Left renal cortex interstitium (tissue), 4 donors: ENCODE measurements at regions not wholly inside any gene's neighbourhood (a gene's known extent, or its start where the extent isn't known, plus 50 kb on each side); places are given as distances from the start of the nearest gene placed in this dataset.

Experiments
- DNase-seq, 4 donors: peaks; one replicate each; pipeline ENCODE4 v3.0.0-alpha.2; 2013; ENCODE audit warnings: low read depth in 4 of 4, low spot score in 2 of 4, missing footprints in 1 of 4

DNA sequence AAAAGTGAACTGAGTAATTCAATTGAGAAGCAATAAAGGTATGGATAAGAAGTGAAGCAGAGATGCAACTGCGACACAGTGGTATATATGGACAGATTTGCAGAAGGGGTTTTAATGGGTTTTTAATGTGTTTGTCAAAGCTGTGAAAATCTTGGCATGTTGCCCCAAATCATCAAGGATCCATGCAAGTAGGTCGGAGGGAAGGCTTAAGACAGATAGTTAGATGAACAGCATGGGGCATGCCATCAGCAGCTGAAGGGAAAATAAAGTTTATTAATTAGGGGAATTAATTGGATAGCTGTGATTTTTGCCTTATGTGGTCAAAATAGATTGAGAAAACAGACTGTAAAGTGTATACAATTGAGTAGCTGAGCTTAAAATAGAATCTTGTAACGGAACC lies 840.1 kb downstream of the JRKL start:
- no peak for DNase-seq

DNA sequence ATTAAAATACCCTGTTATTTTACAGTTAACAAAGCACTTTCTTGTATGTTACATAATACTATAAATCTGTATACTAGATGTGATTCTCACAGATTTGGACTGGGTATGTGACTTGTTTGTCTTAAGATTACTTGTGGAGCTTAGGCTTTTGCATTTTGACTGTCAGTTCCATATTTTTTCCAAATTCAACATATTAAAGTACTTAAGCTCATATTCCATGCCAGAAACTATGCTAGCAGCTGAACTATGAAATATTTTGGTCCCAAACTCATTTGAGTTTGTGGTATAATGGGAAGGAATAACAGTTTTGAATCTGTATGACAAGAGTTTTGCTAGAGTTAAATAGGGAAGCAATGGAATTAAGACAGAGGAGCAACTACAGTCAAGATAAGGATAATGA lies 841.4 kb downstream of the JRKL start:
- no peak for DNase-seq

DNA sequence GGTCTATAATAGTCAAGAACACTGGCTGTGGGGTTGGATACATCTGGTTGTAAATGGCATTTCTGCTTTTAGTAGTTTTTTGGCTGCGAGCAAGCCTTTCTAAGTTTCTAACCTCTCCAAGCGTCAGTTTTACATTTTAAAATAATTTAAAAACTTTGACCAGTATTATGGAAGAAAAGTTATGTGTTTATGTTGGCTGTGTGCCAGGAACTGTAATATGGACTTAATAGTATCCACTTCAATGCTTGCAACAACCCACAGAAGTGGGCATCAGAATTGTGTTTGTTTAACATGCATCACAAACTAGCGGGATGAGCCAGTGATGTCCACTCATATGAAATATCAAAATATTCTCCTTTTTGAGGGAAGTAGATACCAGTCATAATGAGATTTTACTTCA lies 844.2 kb downstream of the JRKL start:
- no peak for DNase-seq

DNA sequence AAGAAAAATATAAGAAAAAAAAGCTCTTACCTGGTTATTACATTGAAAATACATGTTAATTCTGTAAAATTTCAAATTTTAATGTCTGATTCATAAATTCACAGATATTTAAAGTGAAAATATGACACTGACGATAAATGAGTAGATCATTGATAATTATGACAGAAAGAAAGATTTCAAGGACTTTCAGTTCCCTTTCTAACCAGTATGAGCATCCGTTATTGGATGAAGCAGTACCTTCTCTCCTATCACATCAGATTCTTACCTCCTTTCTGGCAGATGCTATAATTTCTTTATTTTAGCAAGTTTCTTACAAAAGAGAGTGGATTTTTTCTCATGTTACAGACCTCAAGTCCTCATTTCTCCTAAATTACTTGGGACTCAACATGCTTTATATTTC lies 847.3 kb downstream of the JRKL start:
- DNase-seq, result no peak

DNA sequence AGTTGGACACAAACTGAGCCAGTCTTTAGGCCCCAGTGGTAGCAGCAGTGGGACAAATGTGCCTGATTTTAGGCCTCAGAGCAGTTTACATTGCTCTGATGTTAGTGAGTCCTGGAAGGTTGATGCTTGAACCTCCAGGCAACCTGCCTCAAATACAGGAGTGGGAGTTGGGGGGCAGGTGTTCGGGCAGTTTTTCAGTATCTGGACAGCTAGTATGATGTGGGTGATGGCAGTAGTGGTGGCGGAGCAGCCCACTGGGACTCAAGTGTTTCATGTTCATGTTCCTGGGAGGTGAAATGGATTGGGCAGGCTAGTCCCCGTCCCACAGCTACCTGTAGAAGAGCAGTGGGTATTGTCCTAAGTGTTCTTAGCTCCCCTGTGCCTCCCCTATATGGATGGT lies 857.8 kb downstream of the JRKL start:
- DNase-seq, result no peak

DNA sequence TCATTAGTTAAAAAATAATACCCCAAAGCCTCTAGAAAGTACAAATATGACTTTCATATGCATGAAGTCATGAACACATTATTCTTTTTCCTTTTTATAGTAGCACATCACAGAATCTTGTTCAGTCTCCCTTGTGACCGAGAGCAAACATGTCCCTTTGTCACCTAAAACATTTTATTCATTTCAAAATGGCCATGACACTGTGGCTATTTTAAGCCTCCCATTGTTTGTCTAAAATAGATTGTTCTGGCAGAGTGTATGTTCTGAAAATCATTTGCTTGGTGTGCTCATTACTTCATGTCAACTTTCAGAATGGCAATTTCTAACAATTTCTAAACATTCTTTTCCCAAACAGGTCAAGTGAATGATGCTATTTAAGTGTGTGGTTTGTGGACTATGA lies 865.0 kb downstream of the JRKL start:
- no peak for DNase-seq

DNA sequence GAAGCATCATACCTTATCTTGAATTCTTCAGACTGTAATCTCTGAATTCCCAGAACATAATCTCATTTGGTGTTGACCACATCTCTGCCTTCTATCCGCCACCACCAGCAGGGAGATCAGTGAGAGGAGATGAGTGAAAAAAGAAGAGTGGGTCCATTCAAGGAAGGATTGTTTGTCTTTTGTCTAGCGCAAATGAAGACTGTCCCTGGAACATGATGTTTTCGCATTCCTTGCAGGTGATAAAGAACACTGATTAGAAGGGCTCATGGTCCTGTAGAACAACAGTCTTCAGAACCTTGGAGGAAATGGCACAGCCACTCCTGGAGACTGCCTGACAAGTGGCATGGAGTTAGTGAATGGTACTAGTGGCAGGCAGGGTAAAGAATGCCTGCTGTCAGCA lies 869.6 kb downstream of the JRKL start:
- DNase-seq, result no peak

DNA sequence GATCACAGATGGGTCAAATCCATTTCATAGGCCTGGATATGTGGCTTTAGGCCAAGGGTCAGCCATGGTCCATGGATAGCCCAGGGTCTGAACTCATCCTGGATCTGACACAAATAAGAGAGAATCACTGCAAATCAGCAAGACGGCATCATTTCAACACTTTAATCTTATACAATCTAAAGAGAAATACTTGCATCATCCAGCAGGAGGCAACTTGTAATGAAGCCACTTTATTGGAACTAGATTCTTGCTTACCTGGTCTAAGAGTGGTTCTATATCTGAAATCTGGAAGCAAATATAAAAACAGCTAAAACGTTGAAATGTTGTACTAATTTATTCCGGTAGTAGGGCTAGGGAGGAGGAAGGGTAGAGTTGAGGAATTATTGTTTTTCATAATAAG lies 870.1 kb downstream of the JRKL start:
- no peak for DNase-seq

DNA sequence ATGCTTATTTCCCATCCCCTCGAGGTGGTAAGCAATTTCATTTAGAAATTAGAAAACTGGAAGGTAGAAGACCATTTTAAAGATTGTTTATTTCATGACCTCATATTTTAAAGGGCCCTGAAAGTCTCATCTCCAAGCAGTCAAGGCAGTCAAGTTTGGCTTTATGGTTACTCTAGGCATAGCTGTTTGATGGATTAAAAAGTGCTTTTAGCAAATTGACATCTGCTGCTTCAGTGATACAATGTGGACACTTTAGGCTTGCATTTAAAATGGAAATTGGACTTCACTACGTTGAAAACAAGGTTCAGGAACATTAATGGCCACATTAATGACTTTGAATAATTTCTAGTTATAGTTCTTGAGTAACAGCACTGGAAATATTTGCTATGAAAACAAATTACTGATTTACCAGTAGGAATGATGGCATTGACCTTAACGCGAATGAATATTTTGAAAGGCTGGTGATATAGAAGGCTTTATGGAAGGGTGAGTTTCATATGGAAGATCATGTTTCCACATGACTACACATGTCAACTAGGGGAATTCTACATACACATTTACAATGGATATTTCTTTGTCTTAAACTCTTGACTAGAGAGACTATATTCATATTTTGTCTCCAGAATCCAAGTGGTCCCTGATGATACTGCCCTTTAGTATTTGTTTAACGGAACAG lies 873.5 kb downstream of the JRKL start:
- DNase-seq, result no peak

DNA sequence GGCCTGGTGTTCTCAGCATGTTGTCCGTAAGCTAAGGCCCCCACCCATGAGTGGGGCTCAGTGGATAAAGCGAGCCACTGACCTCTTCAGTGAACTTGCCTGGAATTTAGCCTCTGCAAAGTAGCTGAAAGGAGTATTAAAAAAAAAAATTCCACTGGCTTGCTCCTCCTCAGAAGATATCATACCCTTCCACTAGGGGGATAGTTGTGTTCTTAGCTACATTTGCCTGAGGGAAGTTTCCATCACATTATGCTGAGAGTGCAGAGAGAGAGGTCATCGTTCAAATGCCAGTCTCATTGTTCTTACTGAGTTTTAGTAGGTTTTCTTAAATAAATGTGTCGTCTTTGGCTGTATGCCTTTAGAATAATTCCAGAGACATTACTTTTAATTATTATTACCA lies 879.7 kb downstream of the JRKL start:
- no peak for DNase-seq

DNA sequence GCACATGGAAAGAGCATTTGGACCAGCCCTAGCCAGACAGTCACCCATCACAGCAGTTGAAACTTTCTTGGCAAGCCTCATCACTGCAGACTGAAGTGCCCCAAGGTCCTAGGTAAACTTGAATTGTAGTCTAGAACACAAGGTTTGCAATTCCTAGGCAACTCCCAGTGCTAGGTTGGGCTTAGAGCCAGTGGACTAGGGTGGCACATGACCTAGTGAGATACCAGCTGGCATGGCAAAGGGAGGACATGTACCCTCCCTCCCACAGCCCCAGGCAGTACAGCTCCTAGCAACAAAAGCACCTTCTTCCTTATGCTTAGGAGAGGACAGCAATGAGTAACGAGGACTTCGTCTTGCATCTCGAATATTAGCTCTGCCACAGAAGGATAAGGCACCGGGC lies 889.5 kb downstream of the JRKL start:
- no peak for DNase-seq

DNA sequence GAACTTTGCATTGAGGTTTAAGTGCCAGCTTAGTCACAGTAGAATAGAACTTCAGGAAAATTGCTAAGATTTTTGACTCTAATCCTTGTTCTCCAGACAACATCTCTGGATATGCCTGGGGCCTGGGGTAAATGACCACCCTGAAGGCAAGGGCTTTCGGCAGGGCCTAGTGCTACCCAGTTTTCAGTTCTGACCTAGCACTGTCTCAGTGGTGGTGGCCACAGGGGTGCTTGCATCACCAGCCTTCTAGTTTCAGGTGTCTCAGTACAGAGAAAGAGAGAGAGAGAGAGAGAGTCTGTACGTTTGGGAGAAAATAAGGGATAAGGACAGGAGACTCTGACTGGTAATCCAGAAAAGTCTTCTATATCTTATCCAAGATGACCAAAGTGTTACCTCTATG lies 890.5 kb downstream of the JRKL start:
- DNase-seq, result no peak

DNA sequence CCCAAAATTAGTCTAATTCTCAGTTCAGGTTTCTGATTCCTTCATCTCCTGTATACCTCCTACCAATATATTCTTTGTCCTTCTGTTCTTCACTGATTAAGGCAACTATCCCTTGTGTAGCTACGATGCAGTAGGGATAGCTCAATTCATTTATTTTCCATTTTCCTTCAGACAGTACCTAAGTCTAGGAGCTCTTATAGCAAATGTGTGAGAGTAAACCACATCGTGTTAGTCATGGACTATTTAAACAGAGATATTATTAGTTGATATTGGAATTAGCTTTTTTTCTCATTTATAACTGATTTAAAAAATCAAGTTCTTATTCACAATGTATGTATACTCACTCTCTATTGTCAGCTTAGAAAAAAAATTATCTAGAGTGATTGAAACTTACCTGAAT lies 900.0 kb downstream of the JRKL start:
- no peak for DNase-seq

DNA sequence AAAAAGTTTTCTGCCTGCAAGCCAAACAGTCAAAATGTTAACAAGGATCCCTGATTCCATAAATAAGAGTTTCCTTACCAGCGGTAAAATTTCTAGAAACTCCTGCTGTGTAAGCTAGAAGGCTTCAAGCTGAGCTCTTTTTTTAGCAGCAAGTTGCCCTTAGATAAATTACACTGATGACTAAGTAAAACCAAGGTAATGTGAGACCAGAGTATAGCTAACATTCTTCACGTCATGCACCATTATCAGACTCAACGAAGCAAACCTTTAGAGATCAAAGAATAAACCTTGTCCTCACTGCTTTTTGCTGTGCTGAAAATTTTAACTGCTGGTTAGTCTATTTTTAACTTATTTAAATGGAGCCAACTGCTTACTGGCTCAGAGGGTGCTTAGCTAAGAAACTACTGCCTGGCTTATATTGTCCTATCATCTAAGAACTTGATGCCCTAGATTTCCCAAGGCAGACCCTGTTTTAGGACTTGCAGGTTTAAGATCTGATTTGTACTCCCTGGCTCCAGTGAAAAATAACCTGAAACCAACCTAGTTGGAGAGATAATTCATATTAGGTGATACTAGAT lies 900.7 kb downstream of the JRKL start:
- peak in 3 of 4 donors; percentile 11 to 36 (median 34) for DNase-seq

DNA sequence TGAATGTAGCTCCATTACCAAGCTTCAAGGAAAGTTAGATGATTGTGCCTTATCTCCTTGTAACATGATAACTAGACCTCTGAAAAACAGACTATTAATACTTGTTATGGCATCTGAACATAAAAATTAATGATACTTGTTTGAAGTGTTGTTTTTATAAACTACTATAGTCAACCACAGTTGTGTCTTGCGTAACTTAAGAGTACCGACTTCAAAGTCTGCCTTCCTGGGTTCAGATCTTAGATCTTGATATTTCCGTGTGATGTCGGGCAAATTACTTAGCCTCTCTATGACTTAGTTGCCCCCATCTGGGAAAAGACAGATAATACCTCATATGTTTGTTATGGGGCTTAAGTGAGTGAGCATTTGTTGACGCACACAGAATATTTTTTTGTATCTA lies 906.5 kb downstream of the JRKL start:
- no peak for DNase-seq

DNA sequence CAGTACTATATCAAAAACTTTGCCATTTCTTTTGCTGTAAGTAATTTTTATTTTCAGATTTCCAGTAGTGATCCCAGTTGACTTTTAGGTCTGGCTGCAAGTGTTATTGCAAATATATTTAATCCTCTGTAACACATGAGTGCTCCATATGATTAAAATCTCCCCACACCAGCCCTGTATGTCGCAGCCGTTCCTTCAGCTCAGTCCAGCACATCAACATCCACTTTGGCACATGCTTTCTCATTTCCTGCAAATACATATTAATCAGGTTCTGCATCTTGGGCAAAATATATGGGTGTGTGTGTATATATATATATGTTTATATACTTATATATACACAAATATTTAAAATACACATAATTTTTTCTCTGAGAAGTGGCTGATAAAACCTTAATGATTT lies 919.5 kb downstream of the JRKL start:
- DNase-seq, result no peak

DNA sequence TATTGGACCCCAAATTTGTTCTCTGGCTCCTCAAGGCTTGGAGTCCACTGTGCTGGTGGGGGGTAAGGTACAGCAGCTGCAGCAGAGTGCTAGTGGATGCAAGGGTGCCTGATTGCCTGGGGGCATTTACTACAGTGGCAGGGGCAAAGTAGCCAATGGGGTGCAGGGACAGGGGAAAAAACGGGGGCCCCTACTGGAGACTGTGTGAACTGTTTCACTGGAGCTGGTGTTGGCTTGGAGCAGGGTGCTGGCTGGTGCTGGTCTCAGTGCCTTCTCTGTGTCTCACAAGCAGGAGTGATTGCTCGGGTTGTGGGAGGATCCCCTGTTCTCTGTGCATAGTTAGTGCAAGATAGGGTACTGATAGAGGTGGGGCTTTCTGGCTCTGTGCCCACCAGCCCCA lies 935.9 kb downstream of the JRKL start:
- DNase-seq, result no peak

DNA sequence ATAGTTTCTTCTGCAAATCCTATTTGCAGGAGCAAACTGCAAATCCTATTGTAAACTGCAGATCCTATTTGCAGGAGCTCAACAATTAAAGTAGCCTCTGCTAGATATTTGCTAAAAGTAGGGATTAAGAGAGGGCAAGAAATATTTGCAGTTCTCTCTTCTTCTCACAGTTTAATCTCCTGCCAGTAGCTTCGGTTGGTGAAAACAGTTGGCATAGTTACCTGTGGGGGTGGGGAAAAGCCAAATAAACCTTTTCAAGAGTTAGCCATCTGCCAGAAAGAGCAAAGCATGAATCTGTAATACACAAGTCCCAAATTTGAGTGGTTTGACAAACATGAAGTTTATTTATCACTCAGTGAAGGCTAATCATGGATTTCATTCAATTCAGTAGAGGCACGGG lies 942.5 kb downstream of the JRKL start:
- DNase-seq, result no peak

DNA sequence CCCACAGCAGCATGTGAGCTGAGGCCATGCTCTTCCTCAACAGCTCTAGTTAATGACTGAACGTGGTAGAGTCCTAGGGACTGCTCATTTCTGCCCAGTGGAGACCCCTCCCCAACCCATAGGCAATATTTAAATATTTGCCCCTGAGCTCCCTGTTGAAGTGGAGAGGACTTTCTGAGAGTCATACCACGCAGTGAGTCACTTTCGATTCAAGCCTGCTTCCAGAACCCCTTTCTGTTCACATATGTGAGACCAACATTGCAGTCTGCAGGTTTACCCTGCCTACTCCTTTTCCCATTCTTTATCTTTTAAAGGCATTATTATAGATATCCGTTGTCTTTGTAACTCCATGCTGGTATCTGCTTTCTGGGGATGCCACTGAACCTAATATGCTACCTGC lies 946.3 kb downstream of the JRKL start:
- no peak for DNase-seq

DNA sequence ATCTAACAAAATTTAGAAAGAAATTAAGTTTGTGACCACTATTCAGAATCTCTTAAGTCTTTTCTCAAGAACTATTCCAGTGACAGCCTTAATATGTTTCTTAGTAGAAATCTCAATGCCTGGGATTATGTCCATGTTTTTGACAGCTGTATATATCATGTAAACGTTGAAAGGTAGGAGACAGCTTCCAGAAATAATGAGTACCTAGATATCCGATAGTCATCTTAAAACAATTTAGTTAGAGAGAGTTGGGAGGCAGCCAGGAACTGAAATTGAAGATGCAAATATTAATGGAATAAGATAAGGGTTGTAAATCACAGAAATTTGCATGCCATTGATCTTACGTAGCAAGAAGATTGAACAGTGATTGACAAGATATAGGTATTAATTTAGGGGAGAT lies 955.2 kb downstream of the JRKL start:
- no peak for DNase-seq

DNA sequence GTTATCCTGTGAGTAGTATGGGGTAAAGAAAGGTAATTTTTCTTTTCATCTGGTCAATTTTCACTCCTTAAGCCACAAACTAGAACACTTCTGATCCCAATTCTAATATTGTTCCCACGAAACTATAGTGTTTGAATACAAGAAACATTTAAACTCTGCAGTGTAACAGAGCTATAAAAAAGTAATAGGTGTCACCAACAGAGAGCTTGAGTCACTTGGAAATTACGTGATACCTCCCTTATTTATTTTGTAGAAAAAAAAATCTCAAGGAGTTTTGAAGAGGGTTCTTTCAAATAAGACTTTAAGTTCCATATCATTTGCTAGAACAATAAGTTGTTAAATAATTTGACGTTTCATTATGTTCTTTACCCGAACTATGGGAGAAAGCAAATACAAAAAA lies 959.4 kb downstream of the JRKL start:
- no peak for DNase-seq

DNA sequence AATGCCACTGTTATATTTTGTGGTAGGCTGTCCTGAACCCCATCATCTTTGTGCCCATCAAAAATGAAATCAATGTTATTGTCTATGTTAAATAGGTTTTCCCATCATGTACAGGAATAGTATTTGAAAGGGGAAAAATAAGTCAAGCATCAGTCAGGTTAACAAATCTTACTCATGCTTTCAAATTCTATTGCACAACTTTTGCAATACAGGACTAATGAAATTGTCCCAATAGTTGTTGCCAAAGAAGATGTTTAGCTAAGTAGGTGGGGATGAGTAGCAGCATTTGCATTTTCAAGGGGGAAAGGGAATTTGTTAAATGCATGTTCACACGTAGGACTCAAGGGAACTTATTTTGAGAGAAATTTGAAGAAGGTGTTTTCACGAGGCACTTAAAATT lies 962.1 kb downstream of the JRKL start:
- DNase-seq, result no peak

DNA sequence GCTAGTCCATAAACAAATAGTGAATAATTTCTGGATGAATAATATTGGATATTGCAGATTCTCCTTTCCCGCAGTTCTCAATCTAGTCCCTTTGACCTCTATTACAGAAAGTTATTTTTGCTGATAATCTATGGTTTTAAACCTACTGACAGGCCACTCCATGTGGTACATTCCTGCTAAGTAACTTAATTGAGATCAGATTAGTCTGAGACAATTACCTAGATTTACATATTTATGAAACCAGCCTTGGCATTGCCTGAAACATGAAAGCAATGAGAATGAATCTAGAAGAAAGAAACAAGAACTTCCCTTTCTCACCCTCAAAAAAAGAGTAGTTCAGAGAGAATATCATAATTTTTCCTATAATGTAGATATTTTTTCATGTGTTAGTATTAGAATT lies 964.2 kb downstream of the JRKL start:
- DNase-seq, result no peak
